Medulla oblongata (tissue), 1 donor: ENCODE measurements at regions not wholly inside any gene's neighbourhood (a gene's known extent, or its start where the extent isn't known, plus 50 kb on each side); places are given as distances from the start of the nearest gene placed in this dataset.

Experiments used
- DNase-seq: peaks from one replicate; pipeline ENCODE4 v3.0.0-alpha.2; 2015; ENCODE audit errors: extremely low spot score

- DNase-seq = no peak
These were observed 102.4 kb downstream of the EFNB2 start for GRCh38 chr13:106433066-106433465.

GRCh38 chr13:106432636-106433035, 102.8 kb downstream of the EFNB2 start:
- DNase-seq = no peak

- DNase-seq = no peak
These were observed 108.6 kb downstream of the EFNB2 start for GRCh38 chr13:106426909-106427308.

- DNase-seq = no peak
These were observed 109.8 kb downstream of the EFNB2 start for GRCh38 chr13:106425661-106426060.

GRCh38 chr13:106424805-106425204, 110.7 kb downstream of the EFNB2 start:
- DNase-seq = no peak

GRCh38 chr13:106423530-106423929, 111.9 kb downstream of the EFNB2 start:
- DNase-seq = no peak

- peak; percentile 4 for DNase-seq
These were observed 116.9 kb downstream of the EFNB2 start for GRCh38 chr13:106418556-106418955.

- no peak for DNase-seq
These were observed 117.9 kb downstream of the EFNB2 start for GRCh38 chr13:106417467-106418110.

- peak; percentile 4 for DNase-seq
These were observed 118.8 kb downstream of the EFNB2 start for GRCh38 chr13:106416645-106417044.

- peak; percentile 49 for DNase-seq
These were observed 119.5 kb downstream of the EFNB2 start for GRCh38 chr13:106415971-106416370.

- DNase-seq = no peak
These were observed 120.0 kb downstream of the EFNB2 start for GRCh38 chr13:106415442-106415841.

GRCh38 chr13:106407338-106407737, 128.1 kb downstream of the EFNB2 start:
- no peak for DNase-seq

- DNase-seq = no peak
These were observed 129.7 kb downstream of the EFNB2 start for GRCh38 chr13:106405731-106406130.

- DNase-seq = no peak
These were observed 132.2 kb downstream of the EFNB2 start for GRCh38 chr13:106403280-106403679.

- DNase-seq = no peak
These were observed 132.6 kb downstream of the EFNB2 start for GRCh38 chr13:106402866-106403265.

- DNase-seq = no peak
These were observed 134.4 kb downstream of the EFNB2 start for GRCh38 chr13:106401081-106401480.

GRCh38 chr13:106400289-106400688, 135.2 kb downstream of the EFNB2 start:
- DNase-seq = no peak

GRCh38 chr13:106398289-106398688, 137.2 kb downstream of the EFNB2 start:
- DNase-seq = no peak

- no peak for DNase-seq
These were observed 141.7 kb downstream of the EFNB2 start for GRCh38 chr13:106393776-106394175.

GRCh38 chr13:106391681-106392080, 143.8 kb downstream of the EFNB2 start:
- no peak for DNase-seq

GRCh38 chr13:106391271-106391670, 144.2 kb downstream of the EFNB2 start:
- DNase-seq = no peak

- no peak for DNase-seq
These were observed 145.1 kb downstream of the EFNB2 start for GRCh38 chr13:106390367-106390766.

- DNase-seq = no peak
These were observed 149.8 kb downstream of the EFNB2 start for GRCh38 chr13:106385654-106386053.

- no peak for DNase-seq
These were observed 150.9 kb downstream of the EFNB2 start for GRCh38 chr13:106384516-106384915.
